ENCODE measurements at regions not wholly inside any gene's neighbourhood (a gene's known extent, or its start where the extent isn't known, plus 50 kb on each side); places are given as distances from the start of the nearest gene placed in this dataset.

- no peak overlapping the region for H3K56ac ChIP-seq (ENCODE audit: extremely low read depth, insufficient read depth, low read length)
- H3K18ac ChIP-seq (ENCODE audit: low read depth, low read length) = no peak overlapping the region
- H4K8ac ChIP-seq (ENCODE audit: low read depth in 2 of 2, low read length in 2 of 2) = no peak overlapping the region
- peaks cover 11% of the 10 kb centered on the region for H3K9me3 ChIP-seq (ENCODE audit: control insufficient read depth, insufficient read depth, low read length)
- no peak overlapping the region for H2AK9ac ChIP-seq (replicated peaks; ENCODE audit: low read depth, low read length, poor library complexity)
- intact Hi-C loops (cut with micrococcal nuclease) (no loop called here), in situ Hi-C loops (cut with MboI; ENCODE audit: low sequenced_read_pairs) (no loop called here), dilution Hi-C loops (cut with HindIII; ENCODE audit: low sequenced_read_pairs, unreplicated experiment) (no loop called here)
- no peaks in the 10 kb centered on the region for H3K27me3 ChIP-seq (ENCODE audit: control insufficient read depth, insufficient read depth, low read length)
- no peak overlapping the region for H3K23ac ChIP-seq (ENCODE audit: low read depth, low read length)
- H3K36me3 ChIP-seq (ENCODE audit: control insufficient read depth, insufficient read depth, low read length) = no peaks in the 10 kb centered on the region
- no peak overlapping the region for H3K4me3 ChIP-seq (ENCODE audit: insufficient read depth, low read depth, low read length)
- ATAC-seq (ENCODE audit: low read depth) = no peak
- no peak overlapping the region for H2AK5ac ChIP-seq (ENCODE audit: low read depth, low read length)
- no peak overlapping the region for H2BK5ac ChIP-seq (ENCODE audit: low read depth, low read length, poor library complexity, severe bottlenecking)
- H3K79me1 ChIP-seq (ENCODE audit: low read depth in 1 of 2, low read length in 2 of 2) = no peaks in the 10 kb centered on the region
- H3K9ac ChIP-seq (ENCODE audit: low read depth, low read length) = no peak overlapping the region
- H3K27ac ChIP-seq (ENCODE audit: insufficient read depth, low read length) = no peak overlapping the region
- no peak overlapping the region for H2BK120ac ChIP-seq (ENCODE audit: low read depth, low read length)
- no TSS peak for BruUV-seq (replicated peaks)
- H4K5ac ChIP-seq (ENCODE audit: low read depth, low read length) = no peak overlapping the region
- H2BK15ac ChIP-seq (ENCODE audit: low read depth, low read length) = no peak overlapping the region
- TF ChIP-seq BHLHE40 (IDR thresholded peaks at IDR 0.05; ENCODE audit: low read depth, low read length) (no peak), RFX5 (IDR thresholded peaks at IDR 0.05; ENCODE audit: low read depth, low read length) (no peak), MAZ (IDR thresholded peaks at IDR 0.05; ENCODE audit: borderline replicate concordance, low read depth, low read length) (no peak), RAD21 (IDR thresholded peaks at IDR 0.05; ENCODE audit: low read length) (no peak), SMC3 (IDR thresholded peaks at IDR 0.05; ENCODE audit: low read depth, low read length) (no peak), CHD1 (IDR thresholded peaks at IDR 0.05; ENCODE audit: low read depth, low read length) (no peak), CEBPB (IDR thresholded peaks at IDR 0.05; ENCODE audit: low read depth, low read length) (no peak), MAFK (IDR thresholded peaks at IDR 0.05; ENCODE audit: low read depth, low read length) (no peak), RCOR1 (IDR thresholded peaks at IDR 0.05; ENCODE audit: insufficient replicate concordance, low read length) (no peak), POLR2A (IDR thresholded peaks at IDR 0.05; ENCODE audit: low read depth, low read length) (no peak), MXI1 (IDR thresholded peaks at IDR 0.05; ENCODE audit: borderline replicate concordance, low read depth, low read length) (no peak), NFE2L2 (IDR thresholded peaks at IDR 0.05; ENCODE audit: low read depth, low read length) (no peak), FOS (IDR thresholded peaks at IDR 0.05; ENCODE audit: low read depth, low read length) (no peak)
- TF ChIP-seq, protein P1, sequence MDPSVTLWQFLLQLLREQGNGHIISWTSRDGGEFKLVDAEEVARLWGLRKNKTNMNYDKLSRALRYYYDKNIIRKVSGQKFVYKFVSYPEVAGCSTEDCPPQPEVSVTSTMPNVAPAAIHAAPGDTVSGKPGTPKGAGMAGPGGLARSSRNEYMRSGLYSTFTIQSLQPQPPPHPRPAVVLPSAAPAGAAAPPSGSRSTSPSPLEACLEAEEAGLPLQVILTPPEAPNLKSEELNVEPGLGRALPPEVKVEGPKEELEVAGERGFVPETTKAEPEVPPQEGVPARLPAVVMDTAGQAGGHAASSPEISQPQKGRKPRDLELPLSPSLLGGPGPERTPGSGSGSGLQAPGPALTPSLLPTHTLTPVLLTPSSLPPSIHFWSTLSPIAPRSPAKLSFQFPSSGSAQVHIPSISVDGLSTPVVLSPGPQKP (IDR thresholded peaks at IDR 0.05; ENCODE audit: borderline replicate concordance, low read depth, low read length) = no peak
- TF ChIP-seq, protein P2, sequence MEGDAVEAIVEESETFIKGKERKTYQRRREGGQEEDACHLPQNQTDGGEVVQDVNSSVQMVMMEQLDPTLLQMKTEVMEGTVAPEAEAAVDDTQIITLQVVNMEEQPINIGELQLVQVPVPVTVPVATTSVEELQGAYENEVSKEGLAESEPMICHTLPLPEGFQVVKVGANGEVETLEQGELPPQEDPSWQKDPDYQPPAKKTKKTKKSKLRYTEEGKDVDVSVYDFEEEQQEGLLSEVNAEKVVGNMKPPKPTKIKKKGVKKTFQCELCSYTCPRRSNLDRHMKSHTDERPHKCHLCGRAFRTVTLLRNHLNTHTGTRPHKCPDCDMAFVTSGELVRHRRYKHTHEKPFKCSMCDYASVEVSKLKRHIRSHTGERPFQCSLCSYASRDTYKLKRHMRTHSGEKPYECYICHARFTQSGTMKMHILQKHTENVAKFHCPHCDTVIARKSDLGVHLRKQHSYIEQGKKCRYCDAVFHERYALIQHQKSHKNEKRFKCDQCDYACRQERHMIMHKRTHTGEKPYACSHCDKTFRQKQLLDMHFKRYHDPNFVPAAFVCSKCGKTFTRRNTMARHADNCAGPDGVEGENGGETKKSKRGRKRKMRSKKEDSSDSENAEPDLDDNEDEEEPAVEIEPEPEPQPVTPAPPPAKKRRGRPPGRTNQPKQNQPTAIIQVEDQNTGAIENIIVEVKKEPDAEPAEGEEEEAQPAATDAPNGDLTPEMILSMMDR (conservative IDR thresholded peaks at IDR 0.05; ENCODE audit: low read depth, low read length) = no peak
- TF ChIP-seq, protein P3, sequence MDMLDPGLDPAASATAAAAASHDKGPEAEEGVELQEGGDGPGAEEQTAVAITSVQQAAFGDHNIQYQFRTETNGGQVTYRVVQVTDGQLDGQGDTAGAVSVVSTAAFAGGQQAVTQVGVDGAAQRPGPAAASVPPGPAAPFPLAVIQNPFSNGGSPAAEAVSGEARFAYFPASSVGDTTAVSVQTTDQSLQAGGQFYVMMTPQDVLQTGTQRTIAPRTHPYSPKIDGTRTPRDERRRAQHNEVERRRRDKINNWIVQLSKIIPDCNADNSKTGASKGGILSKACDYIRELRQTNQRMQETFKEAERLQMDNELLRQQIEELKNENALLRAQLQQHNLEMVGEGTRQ (IDR thresholded peaks at IDR 0.05; ENCODE audit: low read depth, low read length) = no peak
- POLR2A ChIA-PET (ENCODE audit: unreplicated experiment) = no interaction called here
- WGBS, 2 experiments (ENCODE audit: extremely low coverage in 2 of 2, insufficient read length in 1 of 2) = no CpG with 5 or more reads among the region's 6 CpGs
- no peak overlapping the region for H4K91ac ChIP-seq (ENCODE audit: insufficient read depth, low read depth, low read length)
- CTCF ChIA-PET = no interaction called here
- no peaks in the 10 kb centered on the region for H3K4me1 ChIP-seq (ENCODE audit: control insufficient read depth, insufficient read depth, low read length)
- DNase-seq = no peak
- H3K4me2 ChIP-seq (ENCODE audit: low read depth, low read length) = no peak overlapping the region
- no peak overlapping the region for H2AFZ ChIP-seq (replicated peaks; ENCODE audit: low read length, poor library complexity)
- no peaks in the 10 kb centered on the region for H3K9me1 ChIP-seq (ENCODE audit: insufficient read depth, low read length)
- no peak overlapping the region for H3K14ac ChIP-seq (replicated peaks; ENCODE audit: low read depth, low read length)
- H4K20me1 ChIP-seq (ENCODE audit: insufficient read depth, low read length) = no peaks in the 10 kb centered on the region
- H3K4ac ChIP-seq (ENCODE audit: low read depth, low read length) = no peak overlapping the region
- H2BK20ac ChIP-seq (ENCODE audit: low read depth, low read length) = no peak overlapping the region
These were observed 1144.4 kb downstream of the NLGN4X start for GRCh38 chrX:5084279-5084678.

Measured in IMR-90 (cell line).